ENCODE measurements at regions not wholly inside any gene's neighbourhood (a gene's known extent, or its start where the extent isn't known, plus 50 kb on each side); places are given as distances from the start of the nearest gene placed in this dataset.

- TF ChIP-seq, protein P1, sequence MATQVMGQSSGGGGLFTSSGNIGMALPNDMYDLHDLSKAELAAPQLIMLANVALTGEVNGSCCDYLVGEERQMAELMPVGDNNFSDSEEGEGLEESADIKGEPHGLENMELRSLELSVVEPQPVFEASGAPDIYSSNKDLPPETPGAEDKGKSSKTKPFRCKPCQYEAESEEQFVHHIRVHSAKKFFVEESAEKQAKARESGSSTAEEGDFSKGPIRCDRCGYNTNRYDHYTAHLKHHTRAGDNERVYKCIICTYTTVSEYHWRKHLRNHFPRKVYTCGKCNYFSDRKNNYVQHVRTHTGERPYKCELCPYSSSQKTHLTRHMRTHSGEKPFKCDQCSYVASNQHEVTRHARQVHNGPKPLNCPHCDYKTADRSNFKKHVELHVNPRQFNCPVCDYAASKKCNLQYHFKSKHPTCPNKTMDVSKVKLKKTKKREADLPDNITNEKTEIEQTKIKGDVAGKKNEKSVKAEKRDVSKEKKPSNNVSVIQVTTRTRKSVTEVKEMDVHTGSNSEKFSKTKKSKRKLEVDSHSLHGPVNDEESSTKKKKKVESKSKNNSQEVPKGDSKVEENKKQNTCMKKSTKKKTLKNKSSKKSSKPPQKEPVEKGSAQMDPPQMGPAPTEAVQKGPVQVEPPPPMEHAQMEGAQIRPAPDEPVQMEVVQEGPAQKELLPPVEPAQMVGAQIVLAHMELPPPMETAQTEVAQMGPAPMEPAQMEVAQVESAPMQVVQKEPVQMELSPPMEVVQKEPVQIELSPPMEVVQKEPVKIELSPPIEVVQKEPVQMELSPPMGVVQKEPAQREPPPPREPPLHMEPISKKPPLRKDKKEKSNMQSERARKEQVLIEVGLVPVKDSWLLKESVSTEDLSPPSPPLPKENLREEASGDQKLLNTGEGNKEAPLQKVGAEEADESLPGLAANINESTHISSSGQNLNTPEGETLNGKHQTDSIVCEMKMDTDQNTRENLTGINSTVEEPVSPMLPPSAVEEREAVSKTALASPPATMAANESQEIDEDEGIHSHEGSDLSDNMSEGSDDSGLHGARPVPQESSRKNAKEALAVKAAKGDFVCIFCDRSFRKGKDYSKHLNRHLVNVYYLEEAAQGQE (tag by site-specific recombination; IDR thresholded peaks at IDR 0.05): no peak
- TF ChIP-seq EGR2 (tag by site-specific recombination; IDR thresholded peaks at IDR 0.05; ENCODE audit: low read depth) (peak; percentile 87), ZNF624 (tag by site-specific recombination; IDR thresholded peaks at IDR 0.05) (no peak), OSR2 (tag by site-specific recombination; IDR thresholded peaks at IDR 0.05) (no peak)
- TF ChIP-seq, protein P2, sequence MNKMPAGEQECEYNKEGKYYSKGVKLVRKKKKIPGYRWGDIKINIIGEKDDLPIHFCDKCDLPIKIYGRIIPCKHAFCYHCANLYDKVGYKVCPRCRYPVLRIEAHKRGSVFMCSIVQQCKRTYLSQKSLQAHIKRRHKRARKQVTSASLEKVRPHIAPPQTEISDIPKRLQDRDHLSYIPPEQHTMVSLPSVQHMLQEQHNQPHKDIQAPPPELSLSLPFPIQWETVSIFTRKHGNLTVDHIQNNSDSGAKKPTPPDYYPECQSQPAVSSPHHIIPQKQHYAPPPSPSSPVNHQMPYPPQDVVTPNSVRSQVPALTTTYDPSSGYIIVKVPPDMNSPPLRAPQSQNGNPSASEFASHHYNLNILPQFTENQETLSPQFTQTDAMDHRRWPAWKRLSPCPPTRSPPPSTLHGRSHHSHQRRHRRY (tag by site-specific recombination; IDR thresholded peaks at IDR 0.05): no peak
Measured at GRCh38 chr5:124645396-124645795, 101.0 kb downstream of the ZNF608 start (continued).

DNA sequence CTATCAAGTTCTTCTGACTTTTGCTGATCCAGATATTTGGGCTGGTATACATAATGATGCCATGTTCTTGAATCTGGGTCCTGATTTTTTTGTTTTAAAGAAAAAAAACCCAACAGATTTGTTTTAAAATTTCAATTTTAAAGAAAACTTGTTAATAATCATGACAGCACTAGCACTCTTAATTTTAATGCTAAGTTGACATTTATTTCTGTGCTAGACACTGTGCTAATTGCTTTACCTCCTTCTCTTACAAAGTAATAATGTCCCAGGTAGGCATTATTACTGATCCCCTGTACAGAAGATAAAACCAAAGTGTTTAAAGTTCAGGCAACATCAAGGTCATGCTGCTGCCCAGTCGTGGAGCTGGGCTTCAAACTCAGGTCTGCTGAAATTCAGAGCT, 101.9 kb downstream of the ZNF608 start:
- Histone ChIP-seq H3K27ac (ENCODE audit: extremely low read depth, low read depth, low read length) (no peak overlapping the region), H3K4me3 (ENCODE audit: low read depth, low read length) (no peak overlapping the region), H3K36me3 (ENCODE audit: control insufficient read depth in 2 of 2, insufficient read depth in 1 of 2, low read length in 2 of 2) (peaks cover 8 to 45% of the 10 kb centered on the region in 2 experiments; a peak in 2 of 3 replicates), H3K4me1 (ENCODE audit: control insufficient read depth, insufficient read depth, low read length) (peaks cover 13% of the 10 kb centered on the region), H3K9me3 (ENCODE audit: control insufficient read depth, insufficient read depth, low read depth, low read length) (no peaks in the 10 kb centered on the region)
- TF ChIP-seq WT1 (tag by site-specific recombination; IDR thresholded peaks at IDR 0.05): no peak
- TF ChIP-seq, protein P3, sequence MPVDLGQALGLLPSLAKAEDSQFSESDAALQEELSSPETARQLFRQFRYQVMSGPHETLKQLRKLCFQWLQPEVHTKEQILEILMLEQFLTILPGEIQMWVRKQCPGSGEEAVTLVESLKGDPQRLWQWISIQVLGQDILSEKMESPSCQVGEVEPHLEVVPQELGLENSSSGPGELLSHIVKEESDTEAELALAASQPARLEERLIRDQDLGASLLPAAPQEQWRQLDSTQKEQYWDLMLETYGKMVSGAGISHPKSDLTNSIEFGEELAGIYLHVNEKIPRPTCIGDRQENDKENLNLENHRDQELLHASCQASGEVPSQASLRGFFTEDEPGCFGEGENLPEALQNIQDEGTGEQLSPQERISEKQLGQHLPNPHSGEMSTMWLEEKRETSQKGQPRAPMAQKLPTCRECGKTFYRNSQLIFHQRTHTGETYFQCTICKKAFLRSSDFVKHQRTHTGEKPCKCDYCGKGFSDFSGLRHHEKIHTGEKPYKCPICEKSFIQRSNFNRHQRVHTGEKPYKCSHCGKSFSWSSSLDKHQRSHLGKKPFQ (tag by site-specific recombination; IDR thresholded peaks at IDR 0.05): no peak
- no peak for TF ChIP-seq ZNF600 (tag by site-specific recombination; IDR thresholded peaks at IDR 0.05)
- no peak for TF ChIP-seq ZNF585B (tag by site-specific recombination; IDR thresholded peaks at IDR 0.05)
- no peak for TF ChIP-seq ATF2 (tag by site-specific recombination; IDR thresholded peaks at IDR 0.05; ENCODE audit: low read depth)
- TF ChIP-seq ZNF433 (tag by site-specific recombination; IDR thresholded peaks at IDR 0.05; ENCODE audit: low read depth): no peak
- TF ChIP-seq ZNF548 (tag by site-specific recombination; IDR thresholded peaks at IDR 0.05): no peak
- TF ChIP-seq ZNF133 (tag by site-specific recombination; IDR thresholded peaks at IDR 0.05): no peak
- TF ChIP-seq SP2 (tag by site-specific recombination; IDR thresholded peaks at IDR 0.05): no peak
- no peak for TF ChIP-seq ZNF501 (tag by site-specific recombination; IDR thresholded peaks at IDR 0.05)
- no peak for TF ChIP-seq HIC1 (tag by site-specific recombination; IDR thresholded peaks at IDR 0.05)
- TF ChIP-seq ZNF626 (tag by site-specific recombination; IDR thresholded peaks at IDR 0.05): no peak
- POLR2A ChIA-PET: no interaction called here
- CTCF ChIA-PET: no interaction called here

All from HEK293 (cell line).